ENCODE measurements at regions not wholly inside any gene's neighbourhood (a gene's known extent, or its start where the extent isn't known, plus 50 kb on each side); places are given as distances from the start of the nearest gene placed in this dataset.

- TF ChIP-seq POLR2AphosphoS5 (IDR thresholded peaks at IDR 0.05; ENCODE audit: low read depth, low read length) (no peak), SIN3A (IDR thresholded peaks at IDR 0.05; ENCODE audit: borderline replicate concordance, insufficient read depth, low read length) (no peak), REST (IDR thresholded peaks at IDR 0.05; ENCODE audit: insufficient read depth in 1 of 2, low read depth in 2 of 2, low read length in 2 of 2) (no peak), TAF1 (IDR thresholded peaks at IDR 0.05; ENCODE audit: borderline replicate concordance, insufficient read depth, low read length) (no peak), FOXP2 (optimal IDR thresholded peaks at IDR 0.05; ENCODE audit: borderline replicate concordance, extremely low read depth, extremely low read length, insufficient read depth) (no peak)
These were observed 258.7 kb upstream of the IL12B start for GRCh38 chr5:159588941-159589340.
